Upper lobe of right lung (tissue), 1 donor: ENCODE measurements at regions not wholly inside any gene's neighbourhood (a gene's known extent, or its start where the extent isn't known, plus 50 kb on each side); places are given as distances from the start of the nearest gene placed in this dataset.

Experiments used
- ATAC-seq: fragments of 200-7000 bp; cut with Tn5 transposase; one replicate; pipeline ENCODE4 v1.9.1; 2020; ENCODE audit warnings: mild to moderate bottlenecking, moderate library complexity
- DNase-seq: peaks from one replicate; pipeline ENCODE4 v3.0.0-alpha.2; 2020
- H3K27ac ChIP-seq: fragments of 200-600 bp; one replicate; pipeline ENCODE4 v1.8.0; 2022
- H3K27me3 ChIP-seq: fragments of 200-600 bp; one replicate; pipeline ENCODE4 v1.8.0; 2022; ENCODE audit warnings: mild to moderate bottlenecking
- H3K36me3 ChIP-seq: fragments of 200-600 bp; one replicate; pipeline ENCODE4 v1.8.0; 2022
- H3K4me1 ChIP-seq: fragments of 200-600 bp; one replicate; pipeline ENCODE4 v1.8.0; 2022
- H3K4me3 ChIP-seq: fragments of 200-600 bp; one replicate; pipeline ENCODE4 v1.8.0; 2022; ENCODE audit warnings: mild to moderate bottlenecking
- H3K9me3 ChIP-seq: fragments of 200-600 bp; one replicate; pipeline ENCODE4 v1.8.0; 2022
- CTCF ChIP-seq: fragments of 200-600 bp; IDR thresholded peaks from one replicate; pipeline ENCODE4 v1.8.0; 2022; ENCODE audit warnings: antibody characterized with exemption
- intact Hi-C: fragments of 100-400 bp; cut with DNase I; formaldehyde crosslinking; loops from one replicate; pipeline ENCODE4 v1.11.0; 2022
- donor health status: DM: no; HTN: yes; CAD: no; lungs with severe emphysema.

GRCh38 chr1:47608296-47608875 is 170.5 kb downstream of the FOXD2 start:
- intact Hi-C loops = no loop called here
- no peak overlapping the region for H3K4me3 ChIP-seq

GRCh38 chr1:47611992-47612391 is 174.1 kb downstream of the FOXD2 start:
- no peaks in the 10 kb centered on the region for H3K9me3 ChIP-seq
- no peaks in the 10 kb centered on the region for H3K4me1 ChIP-seq
- no peak for TF ChIP-seq CTCF
- no peak overlapping the region for H3K27ac ChIP-seq
- ATAC-seq (no peak), DNase-seq (no peak)
- H3K27me3 ChIP-seq = no peaks in the 10 kb centered on the region
- no peak overlapping the region for H3K4me3 ChIP-seq
- intact Hi-C loops = no loop called here
- H3K36me3 ChIP-seq = no peaks in the 10 kb centered on the region

More at GRCh38 chr1:47608296-47608875, 170.5 kb downstream of the FOXD2 start:
- Histone ChIP-seq H3K4me1 (no peaks in the 10 kb centered on the region), H3K9me3 (no peaks in the 10 kb centered on the region), H3K36me3 (no peaks in the 10 kb centered on the region), H3K27ac (no peak overlapping the region), H3K27me3 (no peaks in the 10 kb centered on the region)
- TF ChIP-seq CTCF = no peak
- DNase-seq (no peak), ATAC-seq (no peak)

- intact Hi-C loops = no loop called here
- Histone ChIP-seq H3K36me3 (no peaks in the 10 kb centered on the region), H3K27me3 (no peaks in the 10 kb centered on the region), H3K9me3 (no peaks in the 10 kb centered on the region), H3K27ac (no peak overlapping the region), H3K4me3 (no peak overlapping the region), H3K4me1 (no peaks in the 10 kb centered on the region)
- DNase-seq (no peak), ATAC-seq (no peak)
- TF ChIP-seq CTCF = no peak
Measured at GRCh38 chr1:47612819-47613218, 175.0 kb downstream of the FOXD2 start.

GRCh38 chr1:47616036-47616435 is 178.2 kb downstream of the FOXD2 start:
- no peaks in the 10 kb centered on the region for H3K36me3 ChIP-seq
- ATAC-seq (no peak), DNase-seq (no peak)
- no peak overlapping the region for H3K4me3 ChIP-seq
- intact Hi-C loops = no loop called here
- no peaks in the 10 kb centered on the region for H3K27me3 ChIP-seq
- H3K27ac ChIP-seq = no peak overlapping the region
- TF ChIP-seq CTCF = no peak
- H3K9me3 ChIP-seq = no peaks in the 10 kb centered on the region
- H3K4me1 ChIP-seq = no peaks in the 10 kb centered on the region

GRCh38 chr1:47616906-47617305 is 179.1 kb downstream of the FOXD2 start:
- intact Hi-C loops = no loop called here
- no peaks in the 10 kb centered on the region for H3K4me1 ChIP-seq

More at GRCh38 chr1:47616906-47617305, 179.1 kb downstream of the FOXD2 start:
- Histone ChIP-seq H3K4me3 (no peak overlapping the region), H3K9me3 (no peaks in the 10 kb centered on the region), H3K36me3 (no peaks in the 10 kb centered on the region), H3K27ac (no peak overlapping the region), H3K27me3 (no peaks in the 10 kb centered on the region)
- TF ChIP-seq CTCF = no peak
- no peak for ATAC-seq
- no peak for DNase-seq
